HEK293T (cell line): ENCODE measurements at regions not wholly inside any gene's neighbourhood (a gene's known extent, or its start where the extent isn't known, plus 50 kb on each side); places are given as distances from the start of the nearest gene placed in this dataset.

Source experiments
- BHLHE40 ChIP-seq: fragments of 450-650 bp; IDR thresholded peaks from 2 replicates; pipeline ENCODE4 v1.6.1; 2016; ENCODE audit warnings: mild to moderate bottlenecking, moderate library complexity, borderline replicate concordance
- CTBP1 ChIP-seq: fragments of 450-650 bp; IDR thresholded peaks from 2 replicates; pipeline ENCODE4 v1.6.1; 2016; ENCODE audit warnings: borderline replicate concordance
- HDGF ChIP-seq: fragments of 450-650 bp; IDR thresholded peaks from 2 replicates; pipeline ENCODE4 v1.6.1; 2017; ENCODE audit warnings: antibody characterized with exemption, borderline replicate concordance
- TARDBP ChIP-seq: fragments of 450-650 bp; IDR thresholded peaks from 2 replicates; pipeline ENCODE4 v1.6.1; 2016
- TF ChIP-seq, protein P1 (sequence below): fragments of 450-650 bp; IDR thresholded peaks from 2 replicates; pipeline ENCODE4 v1.6.1; 2016

DNA sequence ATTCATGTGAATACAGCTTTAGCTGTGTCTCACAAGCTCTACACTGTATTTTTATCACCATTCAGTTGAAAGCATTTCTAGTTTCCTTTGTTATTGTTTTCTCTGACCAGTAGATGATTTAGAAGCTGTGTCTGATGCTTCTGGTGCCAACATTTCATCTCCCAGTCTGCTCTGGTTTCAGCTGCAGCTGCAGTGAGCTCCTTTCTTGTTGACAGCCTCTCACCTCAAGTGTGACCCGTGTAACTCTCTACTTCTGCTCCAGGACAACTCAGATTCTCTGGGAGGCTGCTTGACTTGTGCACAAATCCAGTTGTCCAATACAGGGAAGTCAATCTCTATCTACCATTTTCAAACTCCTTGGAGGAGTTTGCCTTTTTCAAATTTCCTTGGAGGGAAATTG lies 504.8 kb downstream of the DIRAS2 start:
- TF ChIP-seq BHLHE40: no peak
- TF ChIP-seq, protein P1, sequence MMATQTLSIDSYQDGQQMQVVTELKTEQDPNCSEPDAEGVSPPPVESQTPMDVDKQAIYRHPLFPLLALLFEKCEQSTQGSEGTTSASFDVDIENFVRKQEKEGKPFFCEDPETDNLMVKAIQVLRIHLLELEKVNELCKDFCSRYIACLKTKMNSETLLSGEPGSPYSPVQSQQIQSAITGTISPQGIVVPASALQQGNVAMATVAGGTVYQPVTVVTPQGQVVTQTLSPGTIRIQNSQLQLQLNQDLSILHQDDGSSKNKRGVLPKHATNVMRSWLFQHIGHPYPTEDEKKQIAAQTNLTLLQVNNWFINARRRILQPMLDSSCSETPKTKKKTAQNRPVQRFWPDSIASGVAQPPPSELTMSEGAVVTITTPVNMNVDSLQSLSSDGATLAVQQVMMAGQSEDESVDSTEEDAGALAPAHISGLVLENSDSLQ: no peak
- no peak for TF ChIP-seq TARDBP
- TF ChIP-seq CTBP1: no peak
- TF ChIP-seq HDGF: no peak
